Inflammatory macrophage treated with lipopolysaccharide for 1 hour (primary cell): ENCODE measurements at regions not wholly inside any gene's neighbourhood (a gene's known extent, or its start where the extent isn't known, plus 50 kb on each side); places are given as distances from the start of the nearest gene placed in this dataset.
"Not testable (repeated sequence)": the region's sequence is repeated elsewhere in the genome, so short reads cannot be mapped to it uniquely, and the experiment has no call there.

Experiments
- DNase-seq, 2 donors: peaks; one replicate each; pipeline ENCODE4 v3.0.0-alpha.2; 2020 to 2022

DNA sequence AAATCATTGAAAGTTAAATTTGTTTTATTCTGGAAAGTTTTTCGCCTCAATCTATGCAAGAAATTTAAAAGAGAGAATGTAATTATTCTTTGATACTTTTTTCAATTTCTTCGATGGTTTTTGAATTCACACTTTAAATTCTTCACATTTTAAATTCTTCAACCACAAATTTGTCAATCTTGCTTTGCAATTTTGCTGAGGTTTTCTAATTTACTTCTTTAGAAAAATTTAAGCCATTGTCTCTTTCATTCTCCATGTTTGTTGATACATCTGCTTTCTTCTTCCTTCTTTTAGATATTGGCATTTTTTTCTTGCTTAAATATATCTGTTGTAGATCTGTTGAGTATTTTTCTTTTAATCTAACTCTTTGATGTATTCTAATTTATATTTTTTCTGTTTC, 301.9 kb upstream of the DSEL start:
- no peak for DNase-seq

GRCh38 chr18:67815280-67815679, 298.8 kb upstream of the DSEL start:
- no peak for DNase-seq

- DNase-seq: no peak
Measured at GRCh38 chr18:67813380-67814028, 297.0 kb upstream of the DSEL start.

- no peak for DNase-seq
Measured at GRCh38 chr18:67805261-67805660, 288.7 kb upstream of the DSEL start.

DNA sequence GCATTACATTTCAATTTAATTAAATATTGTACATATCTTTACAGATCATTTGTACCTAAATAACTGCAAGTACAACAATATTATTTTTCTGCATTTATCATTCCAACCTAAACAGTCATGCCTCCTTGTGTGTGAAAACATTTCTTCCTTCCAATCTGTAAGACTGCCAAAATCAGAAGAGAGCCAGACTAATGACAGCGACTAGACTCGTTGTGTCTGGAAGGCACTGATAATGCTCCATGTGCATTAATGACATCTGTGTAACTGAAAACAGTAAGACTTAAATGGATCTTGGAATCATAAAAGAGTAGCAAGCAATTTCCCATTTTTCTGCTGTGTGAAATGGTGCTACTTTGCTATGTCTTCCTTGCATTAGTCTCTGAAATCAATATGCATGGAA, 278.0 kb upstream of the DSEL start:
- DNase-seq: no peak

GRCh38 chr18:67790527-67790926, 274.0 kb upstream of the DSEL start:
- DNase-seq: no peak

- no peak for DNase-seq
Measured at GRCh38 chr18:67789165-67789545, 272.6 kb upstream of the DSEL start.

DNA sequence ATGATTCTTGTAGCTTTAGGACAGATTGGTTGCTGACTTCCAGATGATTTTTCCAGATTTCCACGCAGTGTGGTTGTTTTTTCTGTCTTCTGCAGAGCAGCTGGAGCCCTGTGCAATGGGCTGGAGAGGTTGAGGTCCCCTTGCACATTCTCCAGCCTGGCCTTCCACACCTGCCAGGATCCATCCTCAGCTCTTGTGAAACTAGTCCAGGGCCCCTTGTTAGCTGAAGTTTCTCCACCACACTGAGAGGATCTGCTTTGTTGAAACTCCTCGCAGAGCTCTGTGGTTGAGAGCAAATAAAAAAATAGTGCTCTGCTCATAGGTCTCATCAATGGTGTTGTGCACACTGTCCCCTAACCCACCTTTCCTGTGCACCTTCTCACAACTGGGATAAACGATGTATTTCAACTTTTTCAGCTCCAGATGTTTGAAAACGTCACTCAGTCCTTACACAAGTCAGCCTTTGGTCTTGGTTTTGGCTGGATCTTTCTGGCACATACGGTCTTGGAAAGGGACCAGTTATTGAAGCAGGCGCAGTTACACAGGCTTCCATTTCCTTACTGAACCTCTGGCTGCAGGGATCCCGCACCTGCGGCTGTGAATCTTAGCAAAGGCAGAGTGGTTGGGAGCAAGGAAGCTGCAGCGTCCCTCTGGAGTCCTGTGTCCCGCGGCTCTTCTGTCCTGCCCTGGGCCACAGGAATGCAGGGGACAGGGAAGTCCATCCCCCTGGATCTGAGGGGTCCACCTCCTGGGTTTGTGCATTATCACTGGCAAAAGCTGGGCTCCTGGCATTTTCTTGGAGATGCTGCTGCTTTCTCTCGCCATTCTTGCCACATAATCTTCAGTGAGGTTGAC, 272.0 kb upstream of the DSEL start:
- DNase-seq: no peak

- no peak for DNase-seq
Measured at GRCh38 chr18:67783196-67783946, 266.9 kb upstream of the DSEL start.

DNA sequence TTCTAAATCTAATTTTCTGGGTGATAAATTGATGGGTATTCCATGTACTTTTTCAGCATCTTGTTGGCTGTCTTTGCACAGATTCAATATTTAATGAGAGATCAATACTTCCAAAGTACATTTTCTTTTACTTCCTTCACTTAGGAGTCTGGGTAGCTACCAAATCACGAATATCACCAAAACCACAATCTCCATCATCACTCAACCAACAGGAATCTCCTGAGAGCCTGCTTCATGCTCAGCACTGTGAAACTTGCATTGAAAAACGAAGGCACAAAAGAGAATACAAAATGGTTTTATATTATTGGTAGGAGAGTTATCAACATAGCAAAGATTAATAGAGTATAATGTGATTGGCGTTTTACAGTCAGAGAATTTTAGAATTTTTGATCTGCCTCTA, 261.5 kb upstream of the DSEL start:
- no peak for DNase-seq

DNA sequence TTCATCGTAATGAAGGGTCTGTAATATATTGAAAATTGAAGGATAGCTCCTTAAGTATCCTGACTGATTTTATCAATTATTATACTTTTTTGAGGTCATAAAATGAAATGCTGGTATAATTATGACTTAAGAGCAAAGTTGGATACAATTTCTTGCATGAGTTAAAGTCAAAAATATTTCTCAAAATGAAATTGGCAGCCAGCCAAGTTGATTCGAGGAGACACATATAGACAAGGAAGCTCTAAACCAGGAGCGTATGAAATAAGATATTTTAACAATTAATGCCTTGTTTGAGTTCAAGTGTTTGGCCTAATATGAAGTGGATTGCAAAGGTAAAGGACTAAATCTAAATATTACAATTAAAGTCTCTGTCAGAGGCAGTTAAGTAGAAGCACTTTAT, 260.4 kb upstream of the DSEL start:
- DNase-seq: no peak

DNA sequence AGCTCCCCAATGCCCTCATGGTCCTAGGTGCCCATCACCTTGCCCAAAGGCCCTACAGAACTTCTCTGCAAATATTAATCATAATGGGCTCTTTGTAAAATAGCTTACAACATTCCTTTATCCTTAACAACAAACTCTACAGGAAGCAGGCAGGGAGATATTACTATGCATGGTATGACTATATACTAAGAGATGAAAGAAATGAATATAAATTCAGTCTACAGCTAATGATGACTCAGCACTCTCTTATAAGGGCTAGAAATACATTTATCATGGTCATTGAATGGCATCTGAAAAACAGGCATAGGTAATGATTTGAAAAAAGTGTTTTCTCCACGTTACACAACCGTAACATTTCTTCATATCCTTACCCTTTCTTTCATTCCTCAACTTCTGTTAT, 254.8 kb upstream of the DSEL start:
- no peak for DNase-seq

GRCh38 chr18:67770520-67770919, 254.0 kb upstream of the DSEL start:
- no peak for DNase-seq

GRCh38 chr18:67766930-67767329, 250.4 kb upstream of the DSEL start:
- DNase-seq: peak; percentile 38 to 45

DNA sequence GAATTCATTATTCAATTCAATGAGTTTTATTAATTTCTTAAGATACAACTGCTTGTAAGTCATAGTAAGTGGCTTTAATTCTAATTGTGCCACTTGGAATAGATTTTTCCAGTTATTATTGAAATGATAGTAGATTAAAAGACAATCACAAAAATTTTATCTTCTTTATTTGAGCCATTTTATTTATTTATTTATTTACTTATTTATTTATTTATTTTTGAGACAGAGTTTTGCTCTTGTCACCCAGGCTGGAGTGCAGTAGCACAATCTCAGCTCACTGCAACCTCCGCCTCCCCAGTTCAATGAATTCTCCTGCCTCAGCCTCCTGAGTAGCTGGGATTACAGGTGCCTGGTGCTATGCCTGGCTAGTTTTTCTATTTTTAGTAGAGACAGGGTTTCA, 235.7 kb upstream of the DSEL start:
- DNase-seq: not testable (repeated sequence)

DNA sequence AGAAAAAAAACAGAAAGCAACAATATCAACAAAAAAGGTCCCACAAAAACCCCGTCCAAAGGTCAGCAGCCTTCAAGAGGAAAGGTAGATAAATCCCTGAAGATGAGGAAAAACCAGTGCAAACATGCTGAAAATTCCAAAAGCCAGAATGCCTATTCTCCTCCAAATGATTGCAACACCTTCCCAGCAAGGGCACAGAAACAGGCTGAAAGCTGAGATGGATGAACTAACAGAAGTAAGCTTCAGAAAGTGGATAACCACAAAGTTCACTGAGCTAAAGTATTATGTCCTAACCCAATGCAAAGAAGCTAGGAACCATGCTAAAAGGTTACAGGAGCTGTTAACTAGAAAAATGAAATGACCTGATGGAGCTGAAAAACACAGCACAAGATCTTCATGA, 226.4 kb upstream of the DSEL start:
- DNase-seq: no peak

DNA sequence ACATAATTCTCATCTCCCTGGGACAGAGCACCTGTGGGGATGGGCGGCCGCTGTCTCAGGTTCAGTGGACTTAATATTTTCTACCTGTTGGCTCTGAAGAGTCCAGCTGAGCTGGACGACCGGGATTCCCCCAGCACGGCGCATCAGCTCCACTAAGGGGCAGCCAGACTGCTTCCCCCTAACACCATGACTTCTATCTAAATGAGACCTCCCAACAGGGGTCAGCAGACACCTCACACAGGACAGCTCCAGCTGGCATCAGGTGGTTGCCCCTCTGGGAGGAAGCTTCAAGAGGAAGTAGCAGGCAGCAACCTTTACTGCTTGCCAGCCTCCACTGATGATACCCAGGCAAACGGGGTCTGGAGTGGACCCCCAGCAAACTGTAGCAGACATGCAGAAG, 226.0 kb upstream of the DSEL start:
- no peak for DNase-seq

DNA sequence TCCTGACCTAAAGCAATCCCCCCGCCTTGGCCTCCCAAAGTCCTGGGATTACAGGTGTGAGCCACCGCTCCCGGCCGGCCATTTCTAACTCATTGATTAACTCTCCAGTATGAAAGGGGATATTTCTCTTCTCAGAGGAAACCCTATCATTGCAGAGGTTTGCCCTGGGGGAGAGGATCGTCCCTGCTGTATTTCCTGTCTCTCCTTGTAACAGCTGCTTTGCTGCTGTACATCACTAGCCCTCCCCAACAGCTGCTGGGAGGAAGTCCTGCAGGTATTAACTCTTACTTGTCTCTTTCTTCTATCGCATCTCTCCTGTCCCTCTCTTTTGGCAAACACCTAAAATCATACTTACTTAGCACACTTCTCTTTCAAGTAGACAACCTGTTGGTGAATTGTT, 219.0 kb upstream of the DSEL start:
- DNase-seq: no peak

- DNase-seq: no peak
Measured at GRCh38 chr18:67733088-67733487, 216.6 kb upstream of the DSEL start.

DNA sequence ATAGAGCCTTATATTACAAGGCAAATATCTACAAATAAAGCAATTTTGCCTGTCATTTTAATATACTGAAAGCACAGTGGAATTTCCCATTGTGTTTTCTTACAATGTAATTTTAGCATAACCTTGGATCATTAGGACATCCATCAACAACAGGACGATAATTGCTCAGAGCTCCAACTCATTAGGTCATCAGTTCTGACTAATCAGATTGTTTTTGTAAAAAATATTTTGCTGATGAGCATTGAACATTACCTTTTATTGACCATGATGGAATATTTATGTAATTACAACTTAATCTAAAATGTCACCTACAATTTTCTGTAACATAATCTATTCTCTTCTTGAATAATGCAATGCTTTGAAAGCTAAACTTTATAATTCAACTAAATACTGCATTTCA, 215.3 kb upstream of the DSEL start:
- no peak for DNase-seq

GRCh38 chr18:67730886-67731285, 214.4 kb upstream of the DSEL start:
- DNase-seq: no peak

GRCh38 chr18:67728364-67728763, 211.8 kb upstream of the DSEL start:
- DNase-seq: no peak

- no peak for DNase-seq
Measured at GRCh38 chr18:67726882-67727281, 210.4 kb upstream of the DSEL start.

- DNase-seq: no peak
Measured at GRCh38 chr18:67717800-67718199, 201.3 kb upstream of the DSEL start.
